ENCODE measurements at regions not wholly inside any gene's neighbourhood (a gene's known extent, or its start where the extent isn't known, plus 50 kb on each side); places are given as distances from the start of the nearest gene placed in this dataset.

DNA sequence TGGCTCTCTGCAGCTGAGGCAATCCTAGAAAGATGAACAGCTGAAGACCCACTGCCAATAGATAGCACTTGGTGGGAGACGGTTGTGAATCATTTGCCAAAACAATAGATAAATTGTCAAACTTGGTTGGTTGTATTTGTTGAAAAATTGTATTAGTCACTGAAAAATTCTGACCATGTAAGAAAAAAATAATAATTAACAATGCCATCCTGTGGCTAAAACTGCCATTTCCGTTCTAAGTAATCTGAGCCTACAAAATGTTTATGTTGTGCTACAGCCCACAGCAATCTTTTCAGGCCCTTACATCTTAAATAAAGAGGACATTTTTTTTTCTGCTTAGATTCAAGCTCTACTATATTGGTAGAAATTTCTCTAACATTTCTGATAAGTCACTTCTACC, 103.2 kb upstream of the ANO3 start:
- no peak for DNase-seq (ENCODE audit: low read depth, low spot score)

GRCh38 chr11:26229257-26229656, 102.7 kb upstream of the ANO3 start:
- no peak overlapping the region for H3K4me3 ChIP-seq (ENCODE audit: low read length)

More for the DNA sequence above, 103.2 kb upstream of the ANO3 start:
- no peak overlapping the region for H3K4me3 ChIP-seq (ENCODE audit: low read length)

DNA sequence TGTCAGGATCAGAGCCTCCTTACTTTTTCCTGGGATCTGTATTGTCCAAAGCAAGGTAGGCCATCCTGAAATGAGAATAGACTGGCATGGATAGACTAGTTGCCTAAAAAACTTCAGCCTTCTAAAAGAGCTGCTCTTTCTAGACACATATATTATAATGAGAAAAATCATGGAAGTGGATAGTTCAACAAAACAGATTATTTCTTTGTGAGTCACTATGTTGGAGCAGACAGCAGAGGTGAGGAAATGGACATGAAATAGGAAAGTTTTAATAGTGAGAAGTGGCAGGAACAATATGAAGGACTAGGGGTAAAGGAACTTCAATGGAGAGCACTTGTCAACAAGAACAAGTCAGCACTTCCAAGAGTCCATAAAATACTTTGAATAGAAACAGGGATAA, 101.9 kb upstream of the ANO3 start:
- no peak for DNase-seq (ENCODE audit: low read depth, low spot score)
- H3K4me3 ChIP-seq (ENCODE audit: low read length) = no peak overlapping the region

More at GRCh38 chr11:26229257-26229656, 102.7 kb upstream of the ANO3 start:
- no peak for DNase-seq (ENCODE audit: low read depth, low spot score)

- no peak for DNase-seq (ENCODE audit: low read depth, low spot score)
- H3K4me3 ChIP-seq (ENCODE audit: low read length) = no peak overlapping the region
These were observed 100.7 kb upstream of the ANO3 start for GRCh38 chr11:26231252-26231661.

DNA sequence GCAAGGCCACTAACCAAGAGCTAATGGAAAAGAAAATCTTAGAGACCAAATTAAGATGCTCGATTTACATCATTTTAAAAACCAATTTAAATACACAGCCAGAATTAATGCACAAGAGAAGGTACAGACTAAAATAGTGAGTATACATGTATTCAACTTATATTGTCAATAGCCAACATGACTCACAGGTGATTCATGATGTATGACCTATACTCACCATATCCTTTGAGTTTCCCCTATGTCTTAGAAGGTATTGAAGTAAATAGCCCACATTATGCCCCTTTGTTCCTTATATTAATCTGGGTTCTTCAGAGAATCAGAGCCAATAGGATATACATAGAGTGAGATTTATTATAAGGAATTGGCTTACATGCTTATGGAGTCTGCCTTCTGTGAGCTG, 97.5 kb upstream of the ANO3 start:
- H3K4me3 ChIP-seq (ENCODE audit: low read length) = no peak overlapping the region
- DNase-seq (ENCODE audit: low read depth, low spot score) = no peak

- no peak overlapping the region for H3K4me3 ChIP-seq (ENCODE audit: low read length)
- no peak for DNase-seq (ENCODE audit: low read depth, low spot score)
These were observed 88.5 kb upstream of the ANO3 start for GRCh38 chr11:26243426-26243825.

DNA sequence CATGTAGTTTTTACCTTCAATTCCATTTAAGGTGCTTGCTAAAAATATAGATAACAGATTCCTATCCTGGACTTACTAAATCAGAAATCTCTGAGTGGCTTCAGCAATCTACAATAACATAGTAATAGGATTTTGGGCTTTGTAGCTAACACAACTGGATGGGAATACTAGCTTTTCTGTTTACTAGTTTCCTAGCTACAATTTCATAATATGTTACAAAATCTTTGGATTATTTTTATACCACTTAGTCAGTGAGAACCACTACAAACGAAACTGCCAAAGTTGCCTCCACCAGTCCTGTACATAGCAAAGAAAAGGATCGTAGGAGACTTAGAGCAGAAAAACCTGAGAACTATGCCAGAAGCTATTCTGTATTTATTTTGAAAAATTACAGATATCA, 87.7 kb upstream of the ANO3 start:
- no peak for DNase-seq (ENCODE audit: low read depth, low spot score)
- no peak overlapping the region for H3K4me3 ChIP-seq (ENCODE audit: low read length)

- no peak overlapping the region for H3K4me3 ChIP-seq (ENCODE audit: low read length)
- DNase-seq (ENCODE audit: low read depth, low spot score) = no peak
These were observed 86.9 kb upstream of the ANO3 start for GRCh38 chr11:26245046-26245445.

- H3K4me3 ChIP-seq (ENCODE audit: low read length) = no peak overlapping the region
- DNase-seq (ENCODE audit: low read depth, low spot score) = no peak
These were observed 84.6 kb upstream of the ANO3 start for GRCh38 chr11:26247340-26247739.

DNA sequence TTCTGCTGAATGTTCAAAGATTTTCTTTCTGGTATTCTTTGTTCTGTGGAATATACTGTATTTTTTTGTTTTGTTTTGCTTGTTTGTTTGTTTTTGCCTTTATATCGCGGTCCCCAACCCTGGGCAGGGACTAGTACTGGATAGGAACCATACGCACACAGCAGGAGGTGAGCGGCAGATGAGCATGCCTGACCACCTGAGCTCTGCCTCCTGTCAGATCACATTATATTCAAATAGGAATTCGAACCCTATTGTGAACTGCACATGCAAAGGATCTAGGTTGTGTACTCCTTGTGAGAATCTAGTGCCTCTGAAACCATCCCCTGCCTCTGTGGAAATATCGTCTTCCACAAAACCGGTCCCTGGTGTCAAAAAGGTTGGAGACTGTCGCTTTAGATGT, 83.3 kb upstream of the ANO3 start:
- no peak for DNase-seq (ENCODE audit: low read depth, low spot score)
- no peak overlapping the region for H3K4me3 ChIP-seq (ENCODE audit: low read length)

- H3K4me3 ChIP-seq (ENCODE audit: low read length) = no peak overlapping the region
- no peak for DNase-seq (ENCODE audit: low read depth, low spot score)
These were observed 77.6 kb upstream of the ANO3 start for GRCh38 chr11:26254378-26254777.

DNA sequence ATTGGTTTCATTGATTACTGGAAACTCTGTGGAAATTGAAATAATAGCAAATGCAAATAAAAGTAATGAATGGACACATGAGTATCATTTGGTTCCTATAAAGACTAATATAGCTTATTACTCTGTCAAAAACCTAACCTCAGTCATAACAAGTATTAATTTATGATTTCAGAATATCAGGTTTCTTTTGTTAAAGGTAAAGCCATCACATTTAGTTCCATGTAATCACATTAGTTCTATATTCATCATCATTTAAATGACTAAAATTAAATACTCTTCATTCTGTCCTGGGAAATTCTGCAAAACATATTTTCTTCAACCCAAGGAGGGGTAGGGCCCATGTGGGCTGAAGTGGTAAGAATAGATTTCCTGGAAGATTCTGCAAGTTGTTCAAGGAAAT, 68.2 kb upstream of the ANO3 start:
- DNase-seq (ENCODE audit: low read depth, low spot score) = no peak
- no peak overlapping the region for H3K4me3 ChIP-seq (ENCODE audit: low read length)

DNA sequence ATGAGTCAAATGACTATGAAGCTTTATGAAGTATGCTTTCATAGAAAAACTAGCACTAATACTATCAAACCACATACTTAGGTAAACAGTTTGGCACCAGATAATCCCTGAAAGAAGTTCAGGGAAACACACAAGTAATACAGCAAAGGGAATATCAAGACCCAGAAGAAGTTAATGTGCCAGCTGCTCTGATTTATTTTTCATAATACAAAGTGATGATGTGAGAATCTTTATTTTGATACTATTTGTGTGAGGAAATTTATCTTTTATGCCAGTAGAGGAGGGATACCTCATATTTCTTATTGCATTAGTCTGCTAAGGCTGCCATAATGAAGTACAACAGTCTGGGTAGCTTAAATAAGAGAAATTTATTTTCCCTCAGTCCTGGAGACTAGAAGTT, 67.7 kb upstream of the ANO3 start:
- no peak overlapping the region for H3K4me3 ChIP-seq (ENCODE audit: low read length)
- no peak for DNase-seq (ENCODE audit: low read depth, low spot score)

GRCh38 chr11:26268980-26269660, 62.8 kb upstream of the ANO3 start:
- H3K4me3 ChIP-seq (ENCODE audit: low read length) = no peak overlapping the region
- no peak for DNase-seq (ENCODE audit: low read depth, low spot score)

DNA sequence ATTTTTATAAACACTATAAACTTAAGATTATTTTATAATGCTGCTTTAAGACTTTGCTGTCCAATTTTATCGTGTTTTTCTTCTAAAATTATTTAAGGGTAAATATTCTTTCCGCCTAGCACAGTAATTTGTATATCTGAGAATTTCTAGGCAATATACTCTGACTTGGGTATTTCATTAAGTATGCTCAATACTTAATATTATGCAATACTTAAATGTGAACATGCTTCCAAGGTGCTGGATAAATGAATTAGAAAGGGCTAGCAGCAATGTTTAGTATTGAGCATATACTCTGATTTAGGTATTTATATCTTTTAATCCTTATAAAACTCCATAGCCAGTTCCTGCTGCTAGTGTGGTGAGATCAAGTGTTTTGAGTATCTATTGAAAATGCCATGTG, 60.3 kb upstream of the ANO3 start:
- no peak for DNase-seq (ENCODE audit: low read depth, low spot score)
- H3K4me3 ChIP-seq (ENCODE audit: low read length) = no peak overlapping the region

- no peak overlapping the region for H3K4me3 ChIP-seq (ENCODE audit: low read length)
- peak; percentile 51 for DNase-seq (ENCODE audit: low read depth, low spot score)
These were observed 55.0 kb upstream of the ANO3 start for GRCh38 chr11:26276798-26277424.

- no peak for DNase-seq (ENCODE audit: low read depth, low spot score)
- H3K4me3 ChIP-seq (ENCODE audit: low read length) = no peak overlapping the region
These were observed 53.6 kb upstream of the ANO3 start for GRCh38 chr11:26278354-26278753.

Data from Jurkat, Clone E6-1 (cell line).